KG1 (cell line): ENCODE measurements at regions not wholly inside any gene's neighbourhood (a gene's known extent, or its start where the extent isn't known, plus 50 kb on each side); places are given as distances from the start of the nearest gene placed in this dataset.

ENCODE experiments used
- DNase-seq: peaks from one replicate; lab custom pipeline; 2025; lab: John Stamatoyannopoulos, UW

DNA sequence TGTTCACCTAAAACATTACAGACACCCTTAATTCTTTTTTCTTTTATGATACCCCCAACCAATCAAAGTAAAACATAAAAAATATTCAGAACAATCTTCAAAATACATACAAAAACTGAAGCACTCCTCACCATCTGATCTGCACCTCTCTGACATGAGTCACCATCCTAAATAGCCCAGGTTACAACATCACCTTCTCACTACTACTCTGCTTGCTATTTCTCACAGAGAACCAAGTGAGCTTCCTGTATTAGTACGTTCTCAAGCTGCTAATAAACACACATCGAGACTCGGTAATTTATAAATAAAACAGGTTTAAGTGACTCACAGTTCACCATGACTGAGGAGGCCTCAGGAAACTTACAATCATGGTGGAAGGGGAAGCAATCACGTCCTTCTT, 183.5 kb downstream of the CBLN2 start:
- no peak for DNase-seq

DNA sequence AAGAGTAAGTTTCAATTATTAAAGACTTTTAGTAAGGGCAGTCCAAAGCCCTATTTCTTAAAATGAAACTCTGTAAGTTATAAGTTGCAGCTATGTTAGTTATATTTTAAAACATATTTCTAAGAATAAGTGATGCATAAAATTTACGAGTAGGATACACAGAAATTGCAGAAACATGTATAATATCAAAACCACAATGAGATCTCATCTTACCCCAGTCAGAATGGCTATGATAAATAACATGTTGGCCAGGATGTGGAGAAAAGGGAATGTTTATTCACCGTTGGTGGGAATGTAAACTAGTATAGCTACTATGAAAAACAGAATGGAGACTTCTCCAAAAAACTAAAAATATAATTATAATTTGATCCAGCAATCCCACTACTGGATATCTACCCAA, 201.2 kb downstream of the CBLN2 start:
- DNase-seq: no peak

DNA sequence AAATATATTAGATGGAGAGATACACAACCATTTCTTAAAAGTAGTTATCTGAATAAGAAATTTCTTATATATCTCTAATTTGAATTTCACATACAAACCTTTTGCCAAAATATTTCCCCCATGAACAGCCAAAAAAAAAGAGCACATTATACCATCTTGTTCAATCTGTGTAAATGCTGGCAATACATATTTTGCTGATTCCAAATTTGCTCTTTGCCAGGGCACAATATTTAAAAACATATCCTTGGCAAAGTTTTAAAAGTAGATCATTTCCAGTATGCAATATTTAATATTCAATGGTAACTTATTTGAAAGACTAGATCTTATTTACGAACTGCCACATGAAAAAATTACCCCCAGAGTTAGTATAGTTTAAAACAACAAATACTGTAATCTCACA, 204.2 kb downstream of the CBLN2 start:
- DNase-seq: no peak

DNA sequence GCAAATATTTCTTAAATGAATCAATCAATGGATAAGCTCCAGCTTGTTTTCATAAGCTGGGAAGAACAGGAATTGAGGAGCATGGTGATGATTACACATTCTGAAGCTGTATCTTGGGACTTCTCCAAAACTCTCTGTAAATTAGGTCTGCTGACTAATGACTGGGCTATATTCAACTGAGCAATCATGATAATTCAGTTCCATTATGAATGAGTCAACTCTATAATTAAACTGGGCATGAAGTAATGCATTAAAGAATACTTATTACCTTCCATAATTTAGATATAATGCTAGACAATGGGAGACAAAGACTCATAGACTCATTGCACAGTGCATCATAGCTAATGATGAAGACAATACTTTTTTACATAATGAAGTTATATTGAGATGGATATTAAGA, 207.4 kb downstream of the CBLN2 start:
- no peak for DNase-seq

DNA sequence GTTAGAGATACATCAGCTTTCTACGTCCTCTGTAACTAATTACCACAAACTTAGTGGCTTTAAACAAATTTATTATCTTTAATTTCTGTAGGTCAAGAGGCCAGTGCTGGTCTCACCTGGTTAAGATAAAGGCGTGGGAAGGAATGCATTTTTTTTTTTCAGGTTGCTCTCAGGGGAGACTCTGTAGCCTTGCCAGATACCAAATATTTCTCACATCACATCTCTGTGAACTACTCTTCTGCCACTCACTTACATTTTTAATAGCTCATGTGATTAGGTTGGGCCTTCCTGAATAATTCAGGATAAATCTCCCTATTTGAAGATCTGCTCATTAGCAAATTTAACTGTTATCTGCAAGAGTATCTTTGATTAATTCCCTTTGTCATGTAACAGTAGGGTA, 214.6 kb downstream of the CBLN2 start:
- no peak for DNase-seq

DNA sequence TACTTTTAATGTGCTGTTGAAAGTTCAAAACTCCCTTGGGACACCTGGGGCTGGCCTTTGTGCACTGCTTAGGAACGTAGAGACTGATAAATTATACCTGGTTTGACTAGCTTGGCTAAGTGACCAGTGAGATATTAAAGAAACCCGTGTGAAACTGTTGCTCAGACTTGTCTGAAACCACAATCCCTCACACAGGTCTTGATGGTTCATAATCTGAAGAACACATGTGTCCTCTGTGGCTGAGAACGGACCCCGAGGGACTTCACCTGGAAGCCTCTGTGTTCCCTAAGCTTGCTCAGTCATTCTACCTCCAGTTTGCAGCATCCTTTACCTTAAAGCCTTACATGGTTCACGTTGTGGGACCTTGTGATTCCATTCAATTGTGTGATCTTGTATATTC, 218.8 kb downstream of the CBLN2 start:
- DNase-seq: no peak

DNA sequence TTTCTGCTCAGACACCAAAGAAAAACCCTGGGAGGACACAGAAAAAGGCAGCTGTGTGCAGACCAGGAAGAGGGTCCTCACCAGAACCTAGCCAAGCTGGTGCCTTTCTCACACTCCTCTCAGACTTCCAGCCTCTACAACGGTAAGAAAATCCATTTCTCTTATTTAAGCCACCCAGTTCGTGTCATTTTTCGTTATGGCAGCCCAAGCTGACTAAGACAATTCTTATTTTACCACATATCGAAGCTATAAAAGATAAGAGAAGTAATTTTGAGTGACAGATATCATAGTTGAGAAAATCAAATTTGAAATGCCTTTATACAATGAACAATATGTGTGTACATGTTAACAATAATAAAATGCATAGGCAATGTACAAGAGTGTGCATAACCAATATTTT, 219.5 kb downstream of the CBLN2 start:
- no peak for DNase-seq

DNA sequence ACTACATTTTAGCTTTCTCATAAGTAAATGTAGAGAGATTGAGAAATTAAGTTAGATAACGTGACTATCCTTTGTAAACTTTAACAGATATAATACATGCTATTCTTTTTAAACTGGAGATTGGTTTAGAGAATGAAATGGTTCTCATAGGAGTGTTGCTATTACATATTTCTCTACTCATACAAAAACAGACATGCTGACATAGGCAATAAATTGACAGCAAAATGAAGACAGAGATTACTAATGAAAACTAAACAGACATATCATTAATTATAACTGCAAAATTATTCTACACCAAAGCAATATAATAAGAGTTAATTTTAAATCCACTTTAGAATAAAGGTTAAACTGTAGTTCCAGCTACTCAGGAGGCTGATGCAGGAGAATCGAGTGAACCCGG, 227.6 kb downstream of the CBLN2 start:
- DNase-seq: no peak

DNA sequence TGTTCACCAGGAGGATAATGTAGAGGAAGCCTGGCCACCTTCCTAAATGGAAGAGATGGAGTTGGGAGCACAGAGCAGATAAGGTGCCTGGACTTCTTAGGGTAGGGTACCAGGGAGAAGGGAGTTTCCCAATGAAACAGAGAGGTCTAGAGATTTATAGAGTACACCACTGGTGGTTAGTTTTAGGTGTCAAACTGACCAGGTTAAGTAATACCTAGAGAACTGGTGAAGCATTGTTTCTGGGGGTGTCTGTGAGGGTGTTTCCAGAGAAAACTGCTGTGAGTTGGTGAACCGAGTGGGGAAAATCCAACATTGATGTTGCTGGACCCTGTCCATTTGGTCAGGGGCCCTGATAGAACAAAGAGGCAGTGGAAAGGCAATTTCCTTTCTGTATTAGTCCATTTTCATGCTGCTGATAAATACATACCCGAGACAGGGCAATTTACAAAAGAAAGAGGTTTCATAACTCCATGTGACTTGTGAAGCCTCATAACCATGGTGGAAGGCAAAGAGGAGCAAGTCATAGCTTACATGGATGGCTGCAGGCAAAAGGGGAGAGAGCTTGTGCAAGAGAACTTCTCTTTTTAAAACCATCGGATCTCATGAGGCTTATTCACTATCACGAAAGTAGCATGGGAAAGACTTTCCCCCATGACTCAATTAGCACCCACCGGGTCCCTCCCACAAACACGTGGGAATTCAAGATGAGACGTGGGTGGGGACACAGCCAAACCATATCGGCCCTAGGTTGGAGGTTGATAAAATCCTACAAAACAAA, 260.8 kb downstream of the CBLN2 start:
- DNase-seq: no peak

DNA sequence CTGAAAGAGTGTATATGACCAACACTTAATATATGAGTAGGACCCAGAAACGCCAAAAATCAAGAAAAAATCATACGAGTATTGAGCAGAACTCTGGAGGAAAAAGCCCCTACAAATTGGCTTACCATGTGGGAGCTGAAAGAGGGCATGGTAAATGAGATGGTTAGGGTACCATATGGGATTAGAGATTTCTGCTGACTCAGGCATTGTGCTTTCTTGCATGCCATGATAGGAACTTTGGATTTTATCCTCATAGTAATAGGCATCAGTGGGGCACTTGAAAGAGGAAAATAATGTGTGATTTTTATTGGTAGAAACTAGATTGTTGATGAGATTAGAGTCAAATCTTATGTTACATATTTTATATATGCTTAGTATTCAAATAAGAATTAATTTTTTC, 271.1 kb downstream of the CBLN2 start:
- DNase-seq: no peak

DNA sequence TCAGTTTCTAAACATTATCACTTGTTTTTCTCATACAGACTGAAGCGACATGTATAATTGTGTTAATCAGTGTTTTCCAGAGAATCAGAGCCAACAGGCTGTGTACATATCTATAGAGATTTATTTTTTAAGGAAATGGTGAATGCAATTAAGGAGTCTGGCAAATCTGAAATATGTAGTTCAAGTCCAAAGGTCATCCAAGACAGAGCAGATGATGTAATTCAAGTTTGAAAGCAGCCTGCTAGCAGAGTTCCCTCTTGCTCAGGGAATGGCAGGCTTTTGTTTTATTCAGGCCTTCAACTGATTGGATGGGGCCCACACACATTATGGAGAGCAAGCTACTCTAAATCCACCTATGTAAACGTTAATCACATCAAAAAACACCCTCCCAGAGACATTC, 282.6 kb downstream of the CBLN2 start:
- no peak for DNase-seq

DNA sequence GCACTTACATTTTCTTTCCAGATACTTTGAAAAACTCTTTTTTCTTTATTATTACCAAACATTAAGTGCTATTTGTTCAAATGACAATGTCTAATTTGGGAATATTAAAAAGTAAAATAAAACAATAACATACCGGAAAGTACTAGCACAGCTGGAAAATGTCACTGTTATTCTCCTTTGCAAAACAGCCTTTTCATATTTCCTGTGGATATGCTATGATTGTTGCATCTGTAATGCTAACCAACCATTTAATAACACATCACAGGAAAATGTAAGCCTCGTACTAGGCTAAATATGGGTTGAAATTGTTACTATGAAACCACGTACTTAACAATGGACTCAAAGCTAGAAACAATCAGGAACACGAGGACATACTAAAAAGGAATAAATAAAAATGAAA, 298.1 kb downstream of the CBLN2 start:
- DNase-seq: no peak

DNA sequence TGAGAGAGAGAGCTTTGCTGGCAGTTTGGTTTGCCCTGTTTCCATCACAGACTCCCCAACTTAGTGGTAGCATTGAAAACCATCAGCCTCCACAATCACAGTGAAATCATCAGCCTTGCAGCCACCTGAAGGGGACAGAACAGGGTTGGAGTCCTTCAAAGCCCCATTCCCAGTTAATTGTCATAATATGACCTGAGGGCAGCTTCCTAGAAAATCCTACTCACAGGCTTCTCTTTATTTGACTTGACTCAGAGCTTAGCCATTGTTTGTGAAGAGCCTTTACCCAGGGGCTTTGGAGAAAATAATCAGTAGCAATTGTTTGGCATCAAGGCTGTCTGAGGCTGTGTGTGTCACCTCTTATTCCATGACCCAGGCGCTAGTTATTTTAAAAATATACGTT, 308.7 kb downstream of the CBLN2 start:
- DNase-seq: no peak

DNA sequence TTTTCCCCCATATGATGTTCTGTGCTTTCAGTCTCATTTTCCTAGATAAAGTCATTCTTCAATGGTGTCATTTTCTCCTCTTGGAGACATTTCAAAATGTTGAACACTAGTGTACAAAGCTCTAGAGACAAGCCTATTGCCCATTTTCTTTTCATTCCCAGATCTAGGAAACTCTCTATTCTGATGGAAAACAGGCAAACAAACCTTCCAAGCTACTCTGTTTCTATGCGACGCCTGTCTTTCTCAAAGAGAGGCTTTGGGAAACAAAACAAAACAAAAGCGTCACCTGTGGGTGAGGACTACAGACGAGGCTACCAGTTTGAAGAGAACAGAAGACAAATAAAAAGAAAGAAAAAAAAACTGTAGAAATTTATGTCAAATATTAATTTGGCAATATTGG, 311.0 kb downstream of the CBLN2 start:
- DNase-seq: no peak

DNA sequence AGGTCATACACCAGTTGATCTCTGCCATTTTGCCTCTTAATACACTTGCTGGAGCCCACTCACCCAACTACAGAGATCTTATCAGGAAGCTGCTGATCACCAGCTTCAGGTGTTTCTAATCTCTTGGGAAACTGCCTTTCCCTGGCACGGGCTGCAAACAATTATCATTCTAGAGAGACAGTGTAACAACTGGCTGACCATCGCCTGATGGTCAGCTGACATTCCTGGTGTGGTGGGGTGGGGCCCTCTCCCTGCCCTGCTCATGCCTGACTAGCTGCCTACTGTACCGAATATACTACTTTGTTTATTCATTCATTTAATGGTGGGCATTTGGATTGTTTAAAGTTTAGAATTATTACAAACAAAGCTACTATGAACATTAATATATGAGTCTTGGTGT, 311.5 kb downstream of the CBLN2 start:
- no peak for DNase-seq

DNA sequence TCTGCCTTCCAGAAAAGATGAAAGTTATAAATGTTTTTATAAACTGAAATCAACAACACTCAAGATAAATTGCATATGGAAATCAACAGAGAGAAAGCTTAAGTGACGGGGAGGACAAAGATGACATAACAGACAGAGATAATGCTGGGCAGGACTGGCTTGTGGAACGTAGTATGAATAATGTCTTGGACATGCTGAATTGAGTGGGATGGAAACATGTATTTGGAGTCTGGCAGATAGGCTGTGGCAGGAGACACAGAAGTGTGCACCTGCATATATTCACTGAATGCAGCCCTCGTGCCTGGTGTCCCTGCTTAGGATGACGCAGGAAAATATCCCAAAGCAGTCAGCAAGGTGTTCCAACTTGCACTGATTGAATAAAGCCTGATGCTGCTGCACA, 318.2 kb downstream of the CBLN2 start:
- DNase-seq: no peak

DNA sequence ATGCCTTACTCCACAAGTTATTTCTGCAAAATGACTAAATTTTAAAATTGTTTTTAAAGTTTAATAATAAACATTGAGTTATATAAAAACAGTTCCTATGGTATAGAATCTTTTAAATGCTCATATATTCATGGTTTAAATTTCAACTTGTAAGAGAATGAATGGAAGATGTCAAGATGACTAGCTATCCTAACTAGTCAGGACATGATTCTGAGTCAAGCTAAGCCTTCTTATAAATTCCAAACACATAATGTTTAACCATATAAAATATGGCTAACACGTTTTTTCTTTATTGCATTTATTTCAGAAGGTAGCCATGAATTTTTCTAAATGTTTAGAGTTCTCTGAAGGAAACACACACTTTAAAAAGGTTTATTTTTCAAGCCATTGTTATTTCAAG, 320.4 kb downstream of the CBLN2 start:
- no peak for DNase-seq

DNA sequence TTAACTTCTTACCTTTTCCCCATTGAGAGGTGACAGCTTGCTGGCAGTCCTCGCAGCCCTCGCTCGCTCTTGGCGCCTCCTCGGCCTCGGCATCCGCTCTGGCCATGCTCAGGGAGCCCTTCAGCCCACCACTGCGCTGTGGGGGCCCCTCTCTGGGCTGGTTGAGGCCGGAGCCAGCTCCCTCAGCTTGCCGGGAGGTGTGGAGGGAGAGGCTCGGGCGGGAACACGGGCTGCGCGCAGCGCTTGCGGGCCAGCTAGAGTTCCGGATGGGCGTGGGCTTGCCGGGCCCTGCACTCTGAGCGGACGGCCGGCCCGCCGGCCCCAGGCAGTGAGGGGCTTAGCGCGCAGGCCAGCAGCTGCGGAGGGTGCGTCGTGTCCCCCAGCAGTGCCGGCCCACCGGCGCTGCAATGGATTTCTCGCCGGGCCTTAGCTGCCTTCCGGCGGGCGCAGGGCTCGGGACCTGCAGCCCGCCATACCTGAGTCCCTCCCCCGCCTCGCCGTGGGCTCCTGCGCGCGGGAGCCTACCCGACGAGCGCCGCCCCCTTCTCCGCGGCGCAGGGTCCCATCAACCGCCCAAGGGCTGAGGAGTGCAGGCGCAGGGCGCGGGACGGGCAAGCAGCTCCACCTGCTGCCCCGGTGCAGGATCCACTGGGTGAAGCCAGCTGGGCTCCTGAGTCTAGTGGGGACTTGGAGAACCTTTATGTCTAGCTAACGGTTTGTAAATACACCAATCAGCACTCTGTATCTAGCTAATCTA, 335.0 kb downstream of the CBLN2 start:
- no peak for DNase-seq

DNA sequence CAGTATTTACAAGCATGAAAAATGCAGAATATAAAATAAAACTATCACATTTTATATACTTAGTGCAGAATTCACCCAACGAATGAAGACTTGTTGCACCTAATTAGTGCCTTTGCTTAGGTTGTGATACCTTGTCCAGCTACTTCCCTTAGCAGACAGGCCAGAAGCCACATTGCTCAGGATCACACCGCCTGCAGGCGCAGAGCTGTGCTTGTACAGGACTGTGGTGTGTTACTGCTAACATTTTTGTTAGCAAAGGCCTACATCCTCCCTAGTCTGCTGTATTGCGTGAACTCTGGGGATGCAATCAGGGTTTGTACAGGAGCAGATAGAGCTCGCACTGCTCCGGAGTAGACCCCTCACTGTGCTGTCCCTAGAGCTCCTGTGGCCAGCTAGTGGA, 336.9 kb downstream of the CBLN2 start:
- DNase-seq: no peak

DNA sequence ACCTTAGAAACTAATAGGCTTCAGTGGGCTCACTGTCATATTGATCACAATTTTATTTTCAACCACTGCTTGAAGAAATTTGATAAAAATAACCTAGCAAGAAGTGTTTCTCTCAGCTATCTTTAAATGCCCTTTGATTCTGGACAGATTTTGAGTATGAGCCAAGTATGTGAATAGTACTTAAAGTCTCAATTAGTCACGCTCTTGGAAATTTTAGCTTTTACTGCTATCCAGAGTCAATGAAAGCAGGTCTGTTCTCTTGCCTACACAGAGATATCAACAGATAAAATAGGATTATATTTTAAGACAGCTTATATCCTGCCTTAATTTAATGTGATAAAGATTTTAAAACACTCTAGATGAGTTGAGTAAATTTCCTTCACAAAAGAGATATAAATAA, 337.3 kb downstream of the CBLN2 start:
- DNase-seq: no peak

DNA sequence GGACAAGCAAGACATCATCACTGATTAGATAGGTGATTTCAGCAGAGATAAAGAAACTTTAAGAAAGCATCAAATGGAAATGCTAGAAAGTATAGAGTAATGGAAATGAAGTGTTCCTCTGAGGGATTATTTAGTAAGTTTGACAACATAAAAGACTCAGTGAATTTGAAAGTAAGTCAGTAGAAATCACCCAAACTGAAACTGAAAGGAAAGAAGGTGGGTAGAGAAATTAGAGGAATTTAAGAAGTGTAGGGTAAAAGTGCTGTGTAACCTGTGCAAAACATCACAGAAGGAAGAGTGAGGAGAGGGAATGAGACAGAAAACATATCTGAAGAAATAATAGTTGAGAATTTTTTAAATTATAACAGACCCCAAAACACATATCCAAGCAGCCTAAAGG, 343.1 kb downstream of the CBLN2 start:
- no peak for DNase-seq

DNA sequence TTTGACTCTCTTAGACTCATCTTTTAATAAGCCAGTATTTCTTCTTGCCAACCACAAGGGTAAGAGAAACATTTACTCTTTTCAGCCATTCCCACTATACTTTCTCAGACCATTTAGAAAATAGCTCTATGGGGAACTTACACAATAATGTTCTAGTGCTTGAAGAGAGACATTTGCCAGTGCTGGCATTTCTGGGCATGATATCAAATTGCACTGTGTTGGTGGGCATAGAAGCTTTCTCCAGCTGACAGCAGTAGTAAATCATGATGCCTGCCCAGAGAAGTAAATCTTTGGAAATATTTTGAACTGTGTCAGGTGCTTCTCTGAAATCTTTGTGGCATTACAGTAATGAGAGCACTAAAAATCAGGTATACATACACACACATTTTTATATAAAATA, 346.6 kb downstream of the CBLN2 start:
- DNase-seq: no peak

DNA sequence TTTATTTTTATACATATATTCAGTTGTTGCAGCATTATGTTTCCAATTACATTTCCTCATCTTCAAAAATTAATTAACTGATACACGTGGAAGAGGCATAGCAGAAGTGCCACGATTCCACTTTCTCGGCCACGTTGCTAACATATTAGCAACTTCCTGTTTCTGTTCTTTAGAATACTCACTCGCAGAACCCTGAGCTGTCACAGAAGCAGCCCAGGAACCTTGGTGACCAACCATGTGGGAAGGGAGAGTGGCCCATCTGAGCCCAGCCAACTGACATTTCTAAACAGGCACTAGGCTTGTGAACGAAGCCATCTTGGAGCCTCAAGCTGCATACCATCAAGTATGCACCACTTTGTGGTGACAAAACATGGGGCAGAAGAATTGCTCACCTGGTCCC, 350.1 kb downstream of the CBLN2 start:
- DNase-seq: no peak

DNA sequence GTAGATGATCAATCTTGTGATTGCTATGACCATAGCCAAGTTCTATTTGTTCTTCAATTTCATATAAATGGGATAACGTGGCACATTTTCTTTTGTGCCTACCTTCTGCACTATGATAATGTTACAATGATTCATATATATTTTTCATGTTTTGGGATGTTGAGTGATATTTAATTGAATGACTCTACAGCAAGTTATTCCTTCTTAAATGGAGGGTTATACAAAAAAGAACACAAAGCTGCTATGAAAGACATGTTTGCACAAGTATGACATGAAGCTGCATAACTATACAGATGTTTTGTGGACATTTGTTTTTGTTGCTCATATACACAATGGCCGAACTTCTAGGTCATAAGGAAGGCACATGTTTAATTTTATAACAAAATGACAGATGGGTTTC, 356.2 kb downstream of the CBLN2 start:
- DNase-seq: no peak
